ENCODE measurements at regions not wholly inside any gene's neighbourhood (a gene's known extent, or its start where the extent isn't known, plus 50 kb on each side); places are given as distances from the start of the nearest gene placed in this dataset.

GRCh38 chr5:38656568-38656967 lies 100.1 kb upstream of the LIFR start:
- no peaks in the 10 kb centered on the region for H3K4me1 Mint-ChIP-seq
- peaks cover 1% of the 10 kb centered on the region for H3K27me3 Mint-ChIP-seq
- no peaks in the 10 kb centered on the region for H3K36me3 Mint-ChIP-seq
- no peak overlapping the region for H3K4me3 Mint-ChIP-seq
- H3K27ac Mint-ChIP-seq, result no peak overlapping the region
- H3K9me3 Mint-ChIP-seq, result peaks cover 0 to 4% (median 0%) of the 10 kb centered on the region in 3 donors

- Mint-ChIP-seq H3K4me1 (no peaks in the 10 kb centered on the region), H3K27ac (no peak overlapping the region), H3K27me3 (peaks cover 1% of the 10 kb centered on the region), H3K9me3 (peaks cover 0 to 4% (median 0%) of the 10 kb centered on the region in 3 donors), H3K4me3 (no peak overlapping the region), H3K36me3 (no peaks in the 10 kb centered on the region)
Observed at GRCh38 chr5:38657020-38657419, 100.6 kb upstream of the LIFR start.

GRCh38 chr5:38660194-38660668 lies 103.8 kb upstream of the LIFR start:
- Mint-ChIP-seq H3K4me3 (no peak overlapping the region), H3K36me3 (no peaks in the 10 kb centered on the region), H3K27me3 (peaks cover 4% of the 10 kb centered on the region), H3K4me1 (no peaks in the 10 kb centered on the region), H3K9me3 (peaks cover 0 to 4% (median 0%) of the 10 kb centered on the region in 3 donors), H3K27ac (no peak overlapping the region)

- no peak overlapping the region for H3K4me3 Mint-ChIP-seq
- H3K27ac Mint-ChIP-seq, result no peak overlapping the region
- peaks cover 4% of the 10 kb centered on the region for H3K27me3 Mint-ChIP-seq
- no peaks in the 10 kb centered on the region for H3K4me1 Mint-ChIP-seq
- peaks cover 0 to 4% (median 0%) of the 10 kb centered on the region in 3 donors for H3K9me3 Mint-ChIP-seq
- no peaks in the 10 kb centered on the region for H3K36me3 Mint-ChIP-seq
Observed at GRCh38 chr5:38662090-38662489, 105.6 kb upstream of the LIFR start.

- H3K27me3 Mint-ChIP-seq, result peaks cover 4% of the 10 kb centered on the region
- H3K36me3 Mint-ChIP-seq, result no peaks in the 10 kb centered on the region
- no peaks in the 10 kb centered on the region for H3K4me1 Mint-ChIP-seq
- H3K9me3 Mint-ChIP-seq, result no peaks in the 10 kb centered on the region
- H3K27ac Mint-ChIP-seq, result no peak overlapping the region
- no peak overlapping the region for H3K4me3 Mint-ChIP-seq
Observed at GRCh38 chr5:38663249-38663648, 106.8 kb upstream of the LIFR start.

GRCh38 chr5:38666668-38667498 lies 110.4 kb upstream of the LIFR start:
- H3K27ac Mint-ChIP-seq, result peak overlapping the region in 1 of 3 donors; percentile 11
- no peaks in the 10 kb centered on the region for H3K4me1 Mint-ChIP-seq
- H3K27me3 Mint-ChIP-seq, result peaks cover 3% of the 10 kb centered on the region
- H3K36me3 Mint-ChIP-seq, result no peaks in the 10 kb centered on the region
- H3K9me3 Mint-ChIP-seq, result no peaks in the 10 kb centered on the region
- no peak overlapping the region for H3K4me3 Mint-ChIP-seq

GRCh38 chr5:38667499-38667776 lies 111.0 kb upstream of the LIFR start:
- Mint-ChIP-seq H3K9me3 (no peaks in the 10 kb centered on the region), H3K27me3 (peaks cover 3% of the 10 kb centered on the region), H3K36me3 (no peaks in the 10 kb centered on the region), H3K27ac (no peak overlapping the region), H3K4me3 (no peak overlapping the region), H3K4me1 (no peaks in the 10 kb centered on the region)

- H3K4me1 Mint-ChIP-seq, result no peaks in the 10 kb centered on the region
- no peak overlapping the region for H3K27ac Mint-ChIP-seq
- no peaks in the 10 kb centered on the region for H3K36me3 Mint-ChIP-seq
- H3K27me3 Mint-ChIP-seq, result peaks cover 3% of the 10 kb centered on the region
- H3K4me3 Mint-ChIP-seq, result no peak overlapping the region
- peaks cover 0 to 4% (median 2%) of the 10 kb centered on the region in 3 donors for H3K9me3 Mint-ChIP-seq
Observed at GRCh38 chr5:38669361-38669880, 113.0 kb upstream of the LIFR start.

- Mint-ChIP-seq H3K9me3 (peaks cover 0 to 4% (median 2%) of the 10 kb centered on the region in 3 donors), H3K4me1 (no peaks in the 10 kb centered on the region), H3K27ac (no peak overlapping the region), H3K4me3 (no peak overlapping the region), H3K27me3 (peaks cover 2% of the 10 kb centered on the region), H3K36me3 (no peaks in the 10 kb centered on the region)
Observed at GRCh38 chr5:38670066-38670465, 113.6 kb upstream of the LIFR start.

- H3K36me3 Mint-ChIP-seq, result no peaks in the 10 kb centered on the region
- H3K9me3 Mint-ChIP-seq, result peaks cover 1 to 7% (median 2%) of the 10 kb centered on the region in 3 donors
- no peaks in the 10 kb centered on the region for H3K27me3 Mint-ChIP-seq
- H3K27ac Mint-ChIP-seq, result no peak overlapping the region
- no peak overlapping the region for H3K4me3 Mint-ChIP-seq
- H3K4me1 Mint-ChIP-seq, result no peaks in the 10 kb centered on the region
Observed at GRCh38 chr5:38670878-38671277, 114.4 kb upstream of the LIFR start.

- peaks cover 1 to 9% (median 2%) of the 10 kb centered on the region in 3 donors for H3K9me3 Mint-ChIP-seq
- H3K4me3 Mint-ChIP-seq, result no peak overlapping the region
- no peaks in the 10 kb centered on the region for H3K4me1 Mint-ChIP-seq
- no peaks in the 10 kb centered on the region for H3K36me3 Mint-ChIP-seq
- H3K27ac Mint-ChIP-seq, result no peak overlapping the region
- no peaks in the 10 kb centered on the region for H3K27me3 Mint-ChIP-seq
Observed at GRCh38 chr5:38672059-38672788, 115.8 kb upstream of the LIFR start.

GRCh38 chr5:38673671-38674071 lies 117.2 kb upstream of the LIFR start:
- Mint-ChIP-seq H3K4me3 (no peak overlapping the region), H3K9me3 (peaks cover 1 to 9% (median 2%) of the 10 kb centered on the region in 3 donors), H3K27ac (no peak overlapping the region), H3K27me3 (no peaks in the 10 kb centered on the region), H3K4me1 (no peaks in the 10 kb centered on the region), H3K36me3 (no peaks in the 10 kb centered on the region)

- no peak overlapping the region for H3K27ac Mint-ChIP-seq
- H3K9me3 Mint-ChIP-seq, result peaks cover 1 to 9% (median 2%) of the 10 kb centered on the region in 3 donors
- no peaks in the 10 kb centered on the region for H3K27me3 Mint-ChIP-seq
- H3K4me1 Mint-ChIP-seq, result no peaks in the 10 kb centered on the region
- no peaks in the 10 kb centered on the region for H3K36me3 Mint-ChIP-seq
- H3K4me3 Mint-ChIP-seq, result no peak overlapping the region
Observed at GRCh38 chr5:38675443-38675842, 119.0 kb upstream of the LIFR start.

GRCh38 chr5:38677636-38678035 lies 121.2 kb upstream of the LIFR start:
- Mint-ChIP-seq H3K4me1 (no peaks in the 10 kb centered on the region), H3K9me3 (peaks cover 1 to 9% (median 2%) of the 10 kb centered on the region in 3 donors), H3K27me3 (no peaks in the 10 kb centered on the region), H3K4me3 (no peak overlapping the region), H3K36me3 (no peaks in the 10 kb centered on the region), H3K27ac (no peak overlapping the region)

- Mint-ChIP-seq H3K27ac (no peak overlapping the region), H3K9me3 (peaks cover 1 to 9% (median 4%) of the 10 kb centered on the region in 3 donors), H3K36me3 (no peaks in the 10 kb centered on the region), H3K27me3 (no peaks in the 10 kb centered on the region), H3K4me3 (no peak overlapping the region), H3K4me1 (no peaks in the 10 kb centered on the region)
Observed at GRCh38 chr5:38678076-38678475, 121.6 kb upstream of the LIFR start.

Measured in IgD-negative memory B cell (primary cell).